NCI-H2196 treated with DMSO at 0.1 percent for 48 hours (cell line): ENCODE measurements at regions not wholly inside any gene's neighbourhood (a gene's known extent, or its start where the extent isn't known, plus 50 kb on each side); places are given as distances from the start of the nearest gene placed in this dataset.

ENCODE experiments used
- DNase-seq: peaks from one replicate; lab custom pipeline; 2025; ENCODE audit not compliant: unreplicated experiment; lab: John Stamatoyannopoulos, UW

GRCh38 chr4:26133840-26134239 lies 187.0 kb upstream of the RBPJ start:
- DNase-seq = no peak

- DNase-seq = no peak
Measured at GRCh38 chr4:26135331-26135730, 185.5 kb upstream of the RBPJ start.

DNA sequence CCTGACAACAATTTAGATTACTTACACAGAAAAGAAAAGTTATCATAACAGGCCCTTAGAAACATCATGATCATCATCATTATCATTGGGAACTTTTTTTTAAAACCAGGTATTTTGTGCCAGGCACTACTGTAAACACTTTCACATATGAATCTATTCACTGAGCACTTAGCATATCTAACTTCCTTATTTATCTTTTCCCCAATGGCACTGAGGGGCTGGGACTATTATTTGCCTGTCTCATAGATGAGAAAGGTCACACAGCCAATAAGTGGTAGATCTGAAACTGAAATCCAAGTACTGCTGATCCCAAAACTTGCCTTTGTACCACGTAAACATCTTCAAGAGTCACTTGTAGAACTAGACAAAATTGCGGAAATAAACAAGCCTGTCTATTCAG lies 184.2 kb upstream of the RBPJ start:
- no peak for DNase-seq

GRCh38 chr4:26137288-26137687 lies 183.5 kb upstream of the RBPJ start:
- DNase-seq = no peak

GRCh38 chr4:26139310-26139924 lies 181.4 kb upstream of the RBPJ start:
- no peak for DNase-seq

- no peak for DNase-seq
Measured at GRCh38 chr4:26140150-26140898, 180.5 kb upstream of the RBPJ start.

- no peak for DNase-seq
Measured at GRCh38 chr4:26141051-26141721, 179.6 kb upstream of the RBPJ start.

- no peak for DNase-seq
Measured at GRCh38 chr4:26141911-26142638, 178.7 kb upstream of the RBPJ start.

DNA sequence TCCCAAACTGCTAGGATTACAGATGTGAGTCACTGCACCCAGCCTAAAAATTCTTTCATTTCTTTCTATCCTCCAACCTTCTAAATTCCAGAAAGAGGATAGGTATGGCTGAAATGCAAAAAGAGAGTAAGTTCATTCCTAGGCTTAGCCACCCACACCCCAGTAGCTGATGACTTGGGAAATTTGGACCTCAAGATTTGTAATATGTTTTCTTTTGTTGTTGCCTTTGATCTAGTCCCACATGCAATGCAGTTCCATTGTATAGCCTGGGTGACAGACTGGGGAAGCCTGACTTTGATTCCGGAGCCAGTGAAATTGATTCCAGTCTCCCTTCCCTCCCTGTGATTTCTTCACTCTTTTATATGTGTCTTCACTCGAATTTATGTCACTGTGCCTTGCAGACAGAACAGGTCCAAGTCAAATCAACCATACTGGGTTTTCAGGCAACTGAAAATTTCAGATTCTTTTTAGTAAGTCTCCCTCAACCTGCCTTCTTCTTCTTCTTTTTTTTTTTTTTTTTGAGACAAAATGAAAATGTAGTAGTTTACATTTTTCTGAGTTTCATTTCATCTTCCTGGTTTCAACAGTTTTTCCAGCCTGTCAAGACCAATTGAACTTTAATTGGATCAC lies 176.2 kb upstream of the RBPJ start:
- DNase-seq = no peak

- DNase-seq = no peak
Measured at GRCh38 chr4:26145212-26145611, 175.6 kb upstream of the RBPJ start.

- no peak for DNase-seq
Measured at GRCh38 chr4:26148927-26149326, 171.9 kb upstream of the RBPJ start.

GRCh38 chr4:26150948-26151347 lies 169.9 kb upstream of the RBPJ start:
- DNase-seq = no peak

- no peak for DNase-seq
Measured at GRCh38 chr4:26151615-26152014, 169.2 kb upstream of the RBPJ start.

GRCh38 chr4:26152056-26152455 lies 168.8 kb upstream of the RBPJ start:
- DNase-seq = no peak

DNA sequence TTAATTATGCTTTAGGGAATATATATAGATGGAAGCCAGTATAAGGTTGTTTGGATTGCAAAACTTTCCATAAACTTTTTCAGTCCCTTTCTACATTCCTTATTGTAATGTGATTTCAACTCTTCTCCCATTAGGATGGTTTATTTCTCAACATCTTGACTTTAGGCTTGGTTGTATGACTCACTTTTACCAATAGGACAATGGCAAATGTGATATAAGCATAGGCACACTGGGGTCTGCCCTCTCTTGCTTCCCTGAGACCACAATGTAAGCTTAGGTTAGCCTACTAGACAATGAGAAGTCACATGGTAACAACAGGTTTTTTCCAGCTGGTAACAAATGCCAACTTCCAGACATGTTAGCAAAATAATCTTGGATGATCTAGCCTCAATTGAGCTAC lies 163.3 kb upstream of the RBPJ start:
- DNase-seq = no peak

DNA sequence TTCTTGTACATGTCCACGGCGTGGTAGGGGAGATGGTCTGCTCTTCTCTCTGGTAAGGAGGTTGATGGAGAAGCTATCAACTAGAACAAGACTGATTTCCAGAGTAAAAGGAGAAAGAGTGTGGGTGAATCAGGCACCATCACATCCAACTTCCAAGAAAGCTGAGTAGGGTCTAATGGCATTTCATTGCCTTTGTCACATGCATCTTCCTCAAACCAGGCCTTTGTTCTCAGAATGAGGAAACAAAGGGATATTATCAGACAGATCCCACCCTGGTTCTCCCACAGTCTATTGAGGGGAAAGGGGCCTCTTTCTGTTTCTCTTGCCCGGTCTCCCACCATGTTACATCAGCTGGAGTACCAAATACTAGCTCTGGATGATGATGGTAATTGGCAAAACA lies 160.2 kb upstream of the RBPJ start:
- no peak for DNase-seq

GRCh38 chr4:26161030-26161824 lies 159.6 kb upstream of the RBPJ start:
- no peak for DNase-seq

DNA sequence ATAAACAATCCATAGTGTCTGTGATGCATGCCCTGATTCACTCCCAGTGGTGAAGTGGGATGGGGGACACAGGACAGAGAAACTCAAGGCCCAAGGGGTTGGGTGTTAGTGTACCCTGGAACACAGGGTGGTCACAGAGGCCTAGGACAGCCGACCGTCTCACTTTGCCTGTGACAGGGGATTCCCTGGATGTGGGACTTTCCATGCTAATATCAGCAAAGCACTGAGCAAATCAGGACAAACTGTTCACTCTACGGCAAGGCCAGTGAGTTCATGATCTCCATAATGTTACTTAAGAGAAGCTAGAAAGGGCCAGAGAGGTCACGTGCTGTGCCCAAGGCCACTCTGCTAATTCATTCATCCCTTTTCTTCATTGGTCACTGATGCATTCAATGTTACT lies 158.7 kb upstream of the RBPJ start:
- no peak for DNase-seq

DNA sequence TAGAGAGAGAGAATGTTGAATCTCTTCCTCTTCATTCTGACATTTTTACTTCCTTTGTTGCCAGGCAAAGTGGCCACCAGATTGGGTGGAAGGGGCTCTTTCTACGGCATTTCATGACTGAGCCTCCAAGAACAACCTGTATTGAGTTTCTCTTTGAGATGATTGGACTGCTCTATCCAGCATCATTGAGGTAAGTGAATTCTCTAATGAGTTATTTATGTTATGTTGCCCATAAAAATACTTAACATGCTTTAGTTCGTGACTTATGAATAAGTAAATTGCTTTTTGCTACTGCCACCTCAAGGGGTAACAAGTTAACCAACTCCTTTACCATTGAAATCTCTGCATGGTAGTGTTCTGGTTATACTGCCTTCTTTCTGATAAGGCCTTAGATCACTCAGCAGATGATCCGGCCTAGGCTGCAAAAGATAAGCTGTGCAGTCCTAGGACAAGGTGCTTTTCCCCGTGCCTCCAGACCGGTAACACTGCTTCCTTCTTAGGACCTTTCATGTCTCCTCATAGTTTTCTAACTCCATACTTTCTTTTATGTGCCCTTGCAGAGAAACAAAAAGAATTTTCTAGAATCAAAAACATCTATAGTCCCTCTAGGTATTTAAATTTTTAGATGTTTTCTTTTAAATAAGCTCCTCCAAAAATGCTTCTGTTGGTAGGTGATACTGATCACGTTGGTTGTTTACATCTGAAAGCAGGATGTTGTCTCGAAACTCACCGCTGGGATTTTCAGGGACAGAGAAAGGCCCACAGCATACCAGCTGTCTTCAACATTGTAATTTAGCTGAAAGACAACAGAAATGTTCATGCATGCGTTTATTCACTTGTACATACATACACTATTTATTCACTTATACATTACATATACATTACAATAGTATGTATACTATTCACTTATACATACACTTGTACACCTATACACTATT lies 157.1 kb upstream of the RBPJ start:
- DNase-seq = no peak
